HEK293 (cell line): ENCODE measurements at regions not wholly inside any gene's neighbourhood (a gene's known extent, or its start where the extent isn't known, plus 50 kb on each side); places are given as distances from the start of the nearest gene placed in this dataset.

ENCODE experiments used
- CTCF ChIA-PET: fragments of 350-600 bp; formaldehyde crosslinking; extraction: SDS; loops from one replicate; lab custom pipeline; 2021; ENCODE audit warnings: antibody characterized with exemption; lab: Yijun Ruan, JAX
- POLR2A ChIA-PET: fragments of 300-600 bp; formaldehyde crosslinking; extraction: SDS; loops from one replicate; lab custom pipeline; 2020; ENCODE audit warnings: antibody characterized with exemption, inconsistent platforms; lab: Yijun Ruan, JAX
- H3K27ac ChIP-seq: fragments of 200-500 bp; sonication (Bioruptor generic); 2 replicates; pipeline ENCODE4 v1.5.1; 2014; ENCODE audit warnings: low read depth, low read length, control low read depth, inconsistent platforms; ENCODE audit errors: extremely low read depth
- H3K36me3 ChIP-seq, 2 experiments: fragments of 200-500 bp in 1 of 2; sonication (Bioruptor generic) in 1 of 2; 1 replicate in 1 of 2; 2 replicates in 1 of 2; pipeline ENCODE4 v1.5.1; 2014 to 2017; ENCODE audit warnings: inconsistent platforms in 2 of 2, low read length in 2 of 2; ENCODE audit not compliant: control insufficient read depth in 2 of 2, insufficient read depth in 1 of 2
- H3K4me1 ChIP-seq: fragments of 200-500 bp; sonication (Bioruptor generic); 2 replicates; pipeline ENCODE4 v1.5.1; 2014; ENCODE audit warnings: mild to moderate bottlenecking, low read length, inconsistent platforms; ENCODE audit not compliant: control insufficient read depth, insufficient read depth
- H3K4me3 ChIP-seq: 2 replicates; pipeline ENCODE4 v1.5.1; 2011; ENCODE audit warnings: low read depth, mild to moderate bottlenecking, control low read depth, low read length, moderate library complexity
- H3K9me3 ChIP-seq: fragments of 200-500 bp; sonication (Bioruptor generic); 2 replicates; pipeline ENCODE4 v1.5.1; 2014; ENCODE audit warnings: low read depth, low read length, inconsistent platforms; ENCODE audit not compliant: control insufficient read depth, insufficient read depth
- EGR2 ChIP-seq: fragments of 450-650 bp; formaldehyde crosslinking; IDR thresholded peaks from 2 replicates; pipeline ENCODE4 v1.5.1; 2016; ENCODE audit warnings: low read depth, missing biosample characterization, missing genetic modification characterization
- GLIS1 ChIP-seq: fragments of 450-650 bp; formaldehyde crosslinking; IDR thresholded peaks from 2 replicates; pipeline ENCODE4 v1.5.1; 2016; ENCODE audit warnings: missing biosample characterization, missing genetic modification characterization
- KLF10 ChIP-seq: fragments of 450-650 bp; IDR thresholded peaks from 2 replicates; pipeline ENCODE4 v1.5.1; 2018; ENCODE audit warnings: missing biosample characterization, mild to moderate bottlenecking, missing genetic modification characterization
- OSR2 ChIP-seq: fragments of 450-650 bp; formaldehyde crosslinking; IDR thresholded peaks from 2 replicates; pipeline ENCODE4 v1.5.1; 2016; ENCODE audit warnings: missing biosample characterization, missing genetic modification characterization
- SP7 ChIP-seq: fragments of 450-650 bp; formaldehyde crosslinking; IDR thresholded peaks from 2 replicates; pipeline ENCODE4 v1.5.1; 2016; ENCODE audit warnings: missing biosample characterization, missing genetic modification characterization
- TRIM28 ChIP-seq: IDR thresholded peaks from 2 replicates; pipeline ENCODE4 v1.6.1; 2011; ENCODE audit warnings: low read length, control low read depth, borderline replicate concordance
- WT1 ChIP-seq: fragments of 450-650 bp; formaldehyde crosslinking; IDR thresholded peaks from 2 replicates; pipeline ENCODE4 v1.5.1; 2016; ENCODE audit warnings: missing biosample characterization, missing genetic modification characterization
- ZBTB20 ChIP-seq: fragments of 450-650 bp; formaldehyde crosslinking; IDR thresholded peaks from 2 replicates; pipeline ENCODE4 v1.5.1; 2016; ENCODE audit warnings: missing biosample characterization, missing genetic modification characterization
- ZBTB48 ChIP-seq: fragments of 450-650 bp; formaldehyde crosslinking; IDR thresholded peaks from 2 replicates; pipeline ENCODE4 v1.5.1; 2016; ENCODE audit warnings: missing biosample characterization, missing genetic modification characterization
- ZBTB8A ChIP-seq: fragments of 450-650 bp; formaldehyde crosslinking; IDR thresholded peaks from 2 replicates; pipeline ENCODE4 v1.5.1; 2016; ENCODE audit warnings: missing biosample characterization, missing genetic modification characterization
- ZIC2 ChIP-seq: fragments of 450-650 bp; formaldehyde crosslinking; IDR thresholded peaks from 2 replicates; pipeline ENCODE4 v1.5.1; 2016; ENCODE audit warnings: missing biosample characterization, missing genetic modification characterization
- ZNF398 ChIP-seq: fragments of 450-650 bp; formaldehyde crosslinking; IDR thresholded peaks from 2 replicates; pipeline ENCODE4 v1.5.1; 2017; ENCODE audit warnings: missing biosample characterization, missing genetic modification characterization
- ZNF423 ChIP-seq: fragments of 450-650 bp; formaldehyde crosslinking; IDR thresholded peaks from 2 replicates; pipeline ENCODE4 v1.5.1; 2016; ENCODE audit warnings: missing biosample characterization, missing genetic modification characterization
- ZNF529 ChIP-seq: fragments of 450-650 bp; formaldehyde crosslinking; IDR thresholded peaks from 2 replicates; pipeline ENCODE4 v1.5.1; 2017; ENCODE audit warnings: missing genetic modification characterization, missing biosample characterization; ENCODE audit not compliant: insufficient replicate concordance
- ZNF560 ChIP-seq: fragments of 450-650 bp; formaldehyde crosslinking; IDR thresholded peaks from 2 replicates; pipeline ENCODE4 v1.5.1; 2017; ENCODE audit warnings: missing biosample characterization, missing genetic modification characterization, borderline replicate concordance
- ZNF571 ChIP-seq: fragments of 450-650 bp; formaldehyde crosslinking; IDR thresholded peaks from 2 replicates; pipeline ENCODE4 v1.5.0; 2017; ENCODE audit warnings: missing biosample characterization, missing genetic modification characterization
- ZNF600 ChIP-seq: fragments of 450-650 bp; formaldehyde crosslinking; IDR thresholded peaks from 2 replicates; pipeline ENCODE4 v1.5.1; 2016; ENCODE audit warnings: missing biosample characterization, missing genetic modification characterization
- ZNF623 ChIP-seq: fragments of 450-650 bp; formaldehyde crosslinking; IDR thresholded peaks from 2 replicates; pipeline ENCODE4 v1.5.1; 2016; ENCODE audit warnings: missing biosample characterization, missing genetic modification characterization
- ZNF629 ChIP-seq: fragments of 450-650 bp; formaldehyde crosslinking; IDR thresholded peaks from 2 replicates; pipeline ENCODE4 v1.5.1; 2017; ENCODE audit warnings: missing biosample characterization, missing genetic modification characterization
- TF ChIP-seq, protein P1 (sequence below): fragments of 450-650 bp; formaldehyde crosslinking; IDR thresholded peaks from 2 replicates; pipeline ENCODE4 v1.5.1; 2016; ENCODE audit warnings: missing biosample characterization, missing genetic modification characterization, low read depth
- TF ChIP-seq, protein P2 (sequence below): fragments of 450-650 bp; formaldehyde crosslinking; IDR thresholded peaks from 2 replicates; pipeline ENCODE4 v1.5.1; 2017; ENCODE audit warnings: missing biosample characterization, mild to moderate bottlenecking, missing genetic modification characterization, moderate library complexity

- POLR2A ChIA-PET: no interaction called here
- Histone ChIP-seq H3K9me3 (no peaks in the 10 kb centered on the region), H3K36me3 (no peaks in the 10 kb centered on the region), H3K4me1 (peaks cover 6% of the 10 kb centered on the region), H3K27ac (no peak overlapping the region; the same call in 1 of the 2 replicates), H3K4me3 (no peak overlapping the region)
- TF ChIP-seq TRIM28 (0 out of 2 replicates have a peak, but pooled peaks have one; percentile 70), OSR2 (tag by site-specific recombination) (peak; percentile 83), WT1 (tag by site-specific recombination) (peak; percentile 84), SP7 (0 out of 2 replicates have a peak, but pooled peaks have one; percentile 38), ZNF560 (tag by site-specific recombination) (no peak), ZBTB20 (tag by site-specific recombination) (0 out of 2 replicates have a peak, but pooled peaks have one; percentile 21), GLIS1 (tag by site-specific recombination) (0 out of 2 replicates have a peak, but pooled peaks have one; percentile 32)
- TF ChIP-seq, protein P1, sequence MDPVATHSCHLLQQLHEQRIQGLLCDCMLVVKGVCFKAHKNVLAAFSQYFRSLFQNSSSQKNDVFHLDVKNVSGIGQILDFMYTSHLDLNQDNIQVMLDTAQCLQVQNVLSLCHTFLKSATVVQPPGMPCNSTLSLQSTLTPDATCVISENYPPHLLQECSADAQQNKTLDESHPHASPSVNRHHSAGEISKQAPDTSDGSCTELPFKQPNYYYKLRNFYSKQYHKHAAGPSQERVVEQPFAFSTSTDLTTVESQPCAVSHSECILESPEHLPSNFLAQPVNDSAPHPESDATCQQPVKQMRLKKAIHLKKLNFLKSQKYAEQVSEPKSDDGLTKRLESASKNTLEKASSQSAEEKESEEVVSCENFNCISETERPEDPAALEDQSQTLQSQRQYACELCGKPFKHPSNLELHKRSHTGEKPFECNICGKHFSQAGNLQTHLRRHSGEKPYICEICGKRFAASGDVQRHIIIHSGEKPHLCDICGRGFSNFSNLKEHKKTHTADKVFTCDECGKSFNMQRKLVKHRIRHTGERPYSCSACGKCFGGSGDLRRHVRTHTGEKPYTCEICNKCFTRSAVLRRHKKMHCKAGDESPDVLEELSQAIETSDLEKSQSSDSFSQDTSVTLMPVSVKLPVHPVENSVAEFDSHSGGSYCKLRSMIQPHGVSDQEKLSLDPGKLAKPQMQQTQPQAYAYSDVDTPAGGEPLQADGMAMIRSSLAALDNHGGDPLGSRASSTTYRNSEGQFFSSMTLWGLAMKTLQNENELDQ: no peak
- CTCF ChIA-PET: no interaction called here
Observed at GRCh38 chr16:79656553-79657115, 56.1 kb upstream of the MAF start.

DNA sequence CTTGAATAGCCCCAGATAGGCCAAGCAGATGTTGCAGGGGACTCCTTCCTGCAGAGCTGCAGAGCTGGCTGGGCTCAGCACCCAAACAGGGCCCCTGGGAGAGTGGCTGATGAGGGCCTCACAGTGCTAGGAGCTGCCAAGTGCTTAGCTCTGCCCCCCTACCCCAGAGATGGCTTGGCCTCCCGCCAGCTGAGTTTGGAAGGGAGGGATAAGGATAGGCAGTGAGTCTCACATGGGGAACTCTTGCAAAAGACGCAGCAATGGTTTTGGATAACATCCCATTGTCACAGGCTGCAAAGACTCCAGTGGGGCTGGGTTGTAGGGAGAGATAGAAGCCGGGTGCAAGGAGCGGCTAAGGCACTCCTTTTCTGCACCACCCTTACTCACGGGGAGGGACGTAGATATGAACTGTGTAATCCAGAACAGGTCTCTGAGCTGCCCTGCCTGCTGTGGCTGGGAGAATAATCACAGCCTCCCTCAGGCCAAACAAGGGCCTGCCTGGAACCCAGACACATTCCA is 52.9 kb upstream of the MAF start:
- H3K36me3 ChIP-seq: no peaks in the 10 kb centered on the region
- peak; percentile 43; the same call in 1 of the 2 replicates for TF ChIP-seq ZIC2 (tag by site-specific recombination)
- no peak for TF ChIP-seq TRIM28
- no peak for TF ChIP-seq ZNF623 (tag by site-specific recombination)
- 0 out of 2 replicates have a peak, but pooled peaks have one; percentile 46 for TF ChIP-seq ZBTB20 (tag by site-specific recombination)
- TF ChIP-seq GLIS1 (tag by site-specific recombination): peak; percentile 45; the same call in 1 of the 2 replicates
- TF ChIP-seq ZNF571 (tag by site-specific recombination): no peak
- TF ChIP-seq, protein P2, sequence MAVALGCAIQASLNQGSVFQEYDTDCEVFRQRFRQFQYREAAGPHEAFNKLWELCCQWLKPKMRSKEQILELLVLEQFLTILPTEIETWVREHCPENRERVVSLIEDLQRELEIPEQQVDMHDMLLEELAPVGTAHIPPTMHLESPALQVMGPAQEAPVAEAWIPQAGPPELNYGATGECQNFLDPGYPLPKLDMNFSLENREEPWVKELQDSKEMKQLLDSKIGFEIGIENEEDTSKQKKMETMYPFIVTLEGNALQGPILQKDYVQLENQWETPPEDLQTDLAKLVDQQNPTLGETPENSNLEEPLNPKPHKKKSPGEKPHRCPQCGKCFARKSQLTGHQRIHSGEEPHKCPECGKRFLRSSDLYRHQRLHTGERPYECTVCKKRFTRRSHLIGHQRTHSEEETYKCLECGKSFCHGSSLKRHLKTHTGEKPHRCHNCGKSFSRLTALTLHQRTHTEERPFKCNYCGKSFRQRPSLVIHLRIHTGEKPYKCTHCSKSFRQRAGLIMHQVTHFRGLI: peak; percentile 74
- TF ChIP-seq EGR2: no peak
- no peak for TF ChIP-seq ZNF629 (tag by site-specific recombination)
- TF ChIP-seq ZNF398 (tag by site-specific recombination): peak; percentile 28; the same call in 1 of the 2 replicates
- TF ChIP-seq ZNF423 (tag by site-specific recombination): peak; percentile 37; the same call in 1 of the 2 replicates
- no peak for TF ChIP-seq ZNF529
- peak; percentile 44 for TF ChIP-seq ZBTB8A (tag by site-specific recombination)
- TF ChIP-seq ZBTB48 (tag by site-specific recombination): 0 out of 2 replicates have a peak, but pooled peaks have one; percentile 18
- no peak for TF ChIP-seq KLF10 (tag by site-specific recombination)
- peak; percentile 41; the same call in 1 of the 2 replicates for TF ChIP-seq ZNF600 (tag by site-specific recombination)
- ChIA-PET POLR2A (interaction anchor here (0.6 kb wide), 2 partner anchors 12 to 44 kb away, joined by 3 read pairs; no protein-coding TSS in a partner anchor), CTCF (interaction anchor here (0.7 kb wide), 1 partner anchor 1396 kb away, joined by 3 read pairs; no protein-coding TSS in a partner anchor)
- H3K4me1 ChIP-seq: peaks cover 1% of the 10 kb centered on the region; the same call in 1 of the 2 replicates
- no peak overlapping the region; the same call in 1 of the 2 replicates for H3K27ac ChIP-seq
- H3K4me3 ChIP-seq: no peak overlapping the region
- no peaks in the 10 kb centered on the region for H3K9me3 ChIP-seq
